GM12891 (cell line): ENCODE measurements at regions not wholly inside any gene's neighbourhood (a gene's known extent, or its start where the extent isn't known, plus 50 kb on each side); places are given as distances from the start of the nearest gene placed in this dataset.
"Not testable (repeated sequence)": the region's sequence is repeated elsewhere in the genome, so short reads cannot be mapped to it uniquely, and the experiment has no call there.

Experiments
- DNase-seq: peaks from one replicate; pipeline ENCODE4 v3.0.0; 2011; ENCODE audit warnings: low spot score; ENCODE audit not compliant: insufficient read length
- FAIRE-seq: peaks from 2 replicates; lab custom pipeline; 2011; peaks lifted over from hg19 to GRCh38; lab: Jason Lieb, UNC
- PAX5 ChIP-seq: IDR thresholded peaks from 2 replicates; pipeline ENCODE4 v1.6.1; 2011; ENCODE audit warnings: low read length, moderate library complexity, mild to moderate bottlenecking; ENCODE audit not compliant: insufficient read depth, severe bottlenecking
- POLR2A ChIP-seq: IDR thresholded peaks from 2 replicates; pipeline ENCODE4 v1.6.1; 2011; ENCODE audit warnings: low read depth, low read length, control low read depth
- POLR2AphosphoS5 ChIP-seq: IDR thresholded peaks from 2 replicates; pipeline ENCODE4 v1.6.1; 2011; ENCODE audit warnings: low read depth, low read length, control low read depth
- POU2F2 ChIP-seq: IDR thresholded peaks from 2 replicates; pipeline ENCODE4 v1.6.1; 2011; ENCODE audit warnings: low read depth, mild to moderate bottlenecking, control low read depth, low read length, moderate library complexity
- SPI1 ChIP-seq: IDR thresholded peaks from 2 replicates; pipeline ENCODE4 v1.6.1; 2011; ENCODE audit warnings: low read depth, low read length, control low read depth
- TAF1 ChIP-seq: IDR thresholded peaks from 2 replicates; pipeline ENCODE4 v1.6.1; 2011; ENCODE audit warnings: low read depth, low read length, control low read depth

DNA sequence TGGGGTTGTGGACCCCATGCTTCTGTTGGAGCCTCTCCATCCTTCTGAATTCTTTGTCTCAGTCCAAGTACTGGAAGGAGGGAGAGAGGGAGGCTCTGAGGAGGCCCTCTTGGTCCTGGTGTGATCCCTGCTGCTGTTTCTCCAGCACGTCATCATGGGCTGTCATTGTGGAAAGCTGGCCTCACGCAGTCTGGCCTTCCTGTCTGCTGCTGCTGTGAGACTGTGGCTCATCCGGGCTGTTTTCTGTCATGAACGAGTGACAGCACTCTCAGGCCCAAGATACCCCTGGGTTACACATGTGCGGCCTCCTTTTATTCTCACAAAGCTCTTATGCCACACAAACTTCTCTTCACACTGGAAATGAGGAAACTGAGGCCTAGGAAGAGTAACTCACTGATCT is 499.3 kb downstream of the CCDC171 start:
- DNase-seq (no peak), FAIRE-seq (no peak)
- TF ChIP-seq SPI1: no peak
- TF ChIP-seq POLR2A: no peak
- TF ChIP-seq PAX5: no peak

DNA sequence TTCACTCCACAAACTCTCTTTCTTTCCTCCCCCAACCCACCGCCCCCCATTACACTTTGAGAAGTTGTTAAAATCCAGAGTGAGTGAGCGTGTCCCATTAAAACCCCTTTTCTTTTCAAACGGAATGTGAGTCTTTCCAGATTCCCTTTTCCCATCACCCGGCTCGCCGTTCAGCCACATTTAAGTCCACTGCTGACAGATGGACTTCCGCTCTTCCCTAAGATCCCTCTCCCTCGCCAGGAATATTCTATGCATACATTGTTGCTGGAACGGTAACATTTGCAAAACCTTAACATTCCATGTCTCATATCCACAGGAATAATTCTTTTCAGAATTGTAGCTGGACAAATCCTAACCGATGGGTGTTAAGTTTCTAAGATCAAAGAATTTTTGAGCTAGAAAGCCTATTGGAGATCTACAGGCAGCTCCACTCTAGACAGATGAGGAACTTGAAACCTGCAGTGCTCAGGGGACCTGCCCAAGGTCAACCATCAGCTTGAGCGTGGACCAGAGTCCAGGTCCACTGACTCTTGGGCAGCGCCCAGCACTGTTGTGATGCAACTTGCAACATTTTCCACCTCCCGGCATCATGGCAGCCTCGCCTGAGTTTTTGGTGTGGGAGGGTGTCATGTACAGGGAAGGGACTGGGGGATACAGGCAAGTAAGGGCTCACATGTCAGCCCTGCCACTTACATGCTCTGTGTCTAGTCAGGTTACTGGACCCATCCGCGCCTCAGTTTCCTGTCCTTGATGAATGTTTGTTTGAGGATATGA is 500.1 kb downstream of the CCDC171 start:
- TF ChIP-seq TAF1 (no peak), POU2F2 (no peak), POLR2A (no peak), SPI1 (no peak), PAX5 (no peak), POLR2AphosphoS5 (no peak)
- DNase-seq: no peak
- no peak for FAIRE-seq

DNA sequence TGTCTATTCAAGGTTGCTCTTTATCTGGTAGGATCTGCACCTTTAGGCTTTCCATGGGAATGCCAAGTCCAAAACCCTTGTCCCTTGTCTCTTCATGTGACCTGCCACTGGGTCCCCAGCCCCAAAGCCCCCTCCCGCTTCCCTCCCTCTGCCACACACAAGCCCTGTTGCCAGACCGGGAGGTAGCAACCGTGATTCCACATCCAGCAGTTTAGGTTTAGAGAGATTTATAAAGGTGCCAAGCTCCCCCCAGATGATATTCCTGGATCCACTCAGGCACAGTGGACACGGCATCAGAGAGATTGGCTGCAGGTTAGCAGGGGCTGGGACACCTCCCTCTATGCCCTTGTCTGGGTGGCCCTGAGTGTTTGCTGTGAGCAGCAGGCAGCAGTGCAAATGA is 504.7 kb downstream of the CCDC171 start:
- DNase-seq (no peak), FAIRE-seq (no peak)
- TF ChIP-seq POU2F2 (no peak), SPI1 (no peak), POLR2A (no peak)

DNA sequence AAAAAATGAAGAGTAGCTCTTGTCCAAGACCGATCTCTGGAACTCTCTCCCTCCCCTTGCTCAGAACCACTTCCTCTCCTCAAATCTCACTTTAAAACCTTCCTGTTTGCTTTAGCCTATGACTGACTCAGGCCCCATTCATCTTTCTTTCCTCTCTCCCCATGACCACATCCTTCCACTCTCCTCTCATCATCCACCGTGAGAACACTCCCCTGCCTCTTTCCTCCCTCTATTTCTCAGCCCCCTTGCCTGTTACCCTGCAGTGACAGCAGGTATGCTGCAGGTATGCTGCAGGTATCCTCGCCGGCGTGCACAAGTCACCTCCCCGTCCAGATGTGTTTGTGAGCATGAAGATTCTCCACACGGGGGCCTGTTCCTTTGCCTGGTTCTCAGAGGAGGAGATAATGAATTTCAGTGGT is 505.3 kb downstream of the CCDC171 start:
- FAIRE-seq: no peak
- TF ChIP-seq PAX5 (no peak), POLR2A (no peak), SPI1 (peak; percentile 65), POLR2AphosphoS5 (no peak)
- no peak for DNase-seq

DNA sequence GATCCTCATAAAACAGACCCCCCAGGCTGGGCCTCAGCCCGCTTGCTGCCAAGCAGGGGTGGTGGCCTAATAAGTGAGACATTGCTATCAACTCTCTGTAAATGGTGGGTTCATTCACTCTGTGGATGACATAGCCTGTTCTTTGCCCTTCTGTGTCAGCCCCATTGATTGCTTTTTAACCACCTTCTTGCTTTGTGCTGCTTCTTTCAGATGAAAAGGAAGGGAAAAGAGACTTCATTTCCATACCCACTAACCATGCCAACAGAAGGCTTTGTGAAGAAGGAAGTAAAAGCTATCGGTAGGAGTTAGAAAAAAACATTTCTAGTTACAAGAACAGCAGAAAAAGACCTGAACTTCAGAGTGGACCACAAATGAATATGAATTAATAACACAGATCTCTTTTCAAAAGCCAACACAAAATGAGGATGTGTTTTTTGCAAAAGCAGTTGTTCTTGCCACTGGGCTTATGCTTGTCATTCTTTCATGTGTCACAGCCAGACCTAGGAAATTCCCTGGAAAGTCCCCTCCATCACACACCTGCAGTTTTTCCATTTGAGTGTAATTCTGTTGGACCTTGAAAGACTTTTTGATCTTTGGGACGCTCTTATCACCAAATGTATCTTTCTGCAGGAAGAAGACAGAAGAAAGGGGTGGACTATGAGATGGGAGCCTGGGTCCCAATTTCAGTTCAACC is 507.7 kb downstream of the CCDC171 start:
- DNase-seq (no peak), FAIRE-seq (peak; percentile 28)
- no peak for TF ChIP-seq POLR2A
- peak; percentile 34; the same call in 1 of the 2 replicates for TF ChIP-seq SPI1
- TF ChIP-seq POU2F2: no peak
- no peak for TF ChIP-seq POLR2AphosphoS5
- TF ChIP-seq TAF1: no peak
- TF ChIP-seq PAX5: no peak

DNA sequence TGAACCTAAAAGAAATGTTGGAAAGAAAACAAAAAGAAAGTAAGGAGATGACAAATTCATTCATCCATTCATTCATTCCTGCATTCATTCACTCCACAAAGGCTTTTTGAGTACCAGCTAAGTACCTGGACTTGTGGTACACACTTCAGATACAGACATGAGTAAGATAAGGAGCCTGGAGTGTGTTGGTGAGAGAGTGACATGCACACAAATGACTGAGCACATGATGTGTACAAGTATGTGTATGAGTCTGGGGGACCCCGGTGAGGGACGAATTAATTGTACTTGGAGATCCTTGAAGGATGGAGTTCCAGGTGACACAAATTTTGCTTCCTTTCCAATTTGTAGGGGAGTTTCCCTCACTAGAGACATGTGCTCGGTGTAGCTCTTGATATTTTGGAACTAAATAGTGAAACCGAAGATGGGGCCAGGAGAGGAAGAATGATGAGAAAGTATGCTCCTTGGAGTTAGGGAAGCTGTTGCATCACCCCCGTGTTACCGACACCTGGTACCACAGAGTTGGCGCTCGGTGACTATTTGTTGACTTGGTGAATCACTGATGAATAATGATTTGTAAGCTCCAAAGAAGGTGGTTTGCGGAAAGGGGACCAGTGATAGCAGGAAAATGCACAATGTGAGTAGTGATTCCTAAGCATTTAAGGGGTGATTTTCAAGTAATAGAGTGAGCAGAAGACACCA is 509.8 kb downstream of the CCDC171 start:
- DNase-seq (no peak), FAIRE-seq (no peak)
- no peak for TF ChIP-seq POLR2AphosphoS5
- no peak for TF ChIP-seq PAX5
- no peak for TF ChIP-seq SPI1
- no peak for TF ChIP-seq POU2F2
- no peak for TF ChIP-seq POLR2A

DNA sequence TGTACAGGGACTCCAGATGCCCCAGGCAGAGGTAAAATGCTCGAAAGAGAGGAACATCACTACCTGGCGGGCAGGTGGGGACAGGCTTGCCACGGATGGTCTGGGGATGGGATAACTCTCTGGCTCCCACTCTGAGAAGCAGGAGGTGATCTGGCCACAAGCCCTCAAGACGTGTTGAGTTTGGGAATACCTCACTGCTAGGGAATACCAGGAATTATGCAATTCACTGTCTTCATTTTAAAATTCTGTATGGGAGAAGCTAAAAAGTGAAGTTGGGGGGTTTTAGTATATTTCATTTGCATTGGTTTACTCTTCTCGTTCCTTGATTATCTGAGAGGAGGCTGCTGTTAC is 510.4 kb downstream of the CCDC171 start:
- TF ChIP-seq POU2F2: no peak
- FAIRE-seq (no peak), DNase-seq (no peak)

DNA sequence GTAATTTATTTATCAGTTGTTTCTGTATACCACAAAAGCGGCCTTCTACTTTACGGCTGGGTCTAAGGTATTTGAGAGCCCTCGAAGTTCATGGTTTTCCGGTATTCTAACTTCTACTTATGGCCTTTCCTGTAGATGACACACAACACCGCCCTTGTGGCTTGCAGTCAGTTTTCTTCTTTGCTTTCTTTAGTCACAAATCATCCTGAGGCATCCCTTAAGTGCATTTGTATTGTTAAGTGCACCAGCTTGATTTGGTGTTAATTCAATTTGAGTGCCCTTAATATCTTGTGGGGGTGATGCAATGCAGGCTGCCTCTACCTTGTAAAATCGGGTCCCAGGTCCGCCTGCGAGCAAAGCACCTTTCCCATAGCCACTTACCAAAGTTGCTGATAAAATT is 511.9 kb downstream of the CCDC171 start:
- DNase-seq: no peak
- no peak for FAIRE-seq
- TF ChIP-seq POLR2A (no peak), POU2F2 (no peak), TAF1 (no peak), SPI1 (no peak), PAX5 (no peak)

DNA sequence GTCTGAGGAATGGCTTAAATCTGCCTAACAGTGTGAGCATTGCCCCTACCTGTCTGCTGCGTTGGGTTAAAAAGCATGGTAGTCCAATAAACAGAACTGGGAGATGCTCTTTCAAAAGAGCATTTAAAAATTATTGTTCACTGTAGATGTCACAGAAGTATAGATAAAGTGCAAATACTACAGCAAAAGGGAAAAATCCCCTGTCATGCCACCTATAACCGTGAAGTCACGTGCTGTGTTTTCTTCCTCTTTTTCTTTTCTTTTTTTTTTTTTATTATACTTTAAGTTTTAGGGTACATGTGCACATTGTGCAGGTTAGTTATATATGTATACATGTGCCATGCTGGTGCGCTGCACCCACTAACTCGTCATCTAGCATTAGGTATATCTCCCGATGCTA is 513.4 kb downstream of the CCDC171 start:
- not testable (repeated sequence) for FAIRE-seq, DNase-seq

DNA sequence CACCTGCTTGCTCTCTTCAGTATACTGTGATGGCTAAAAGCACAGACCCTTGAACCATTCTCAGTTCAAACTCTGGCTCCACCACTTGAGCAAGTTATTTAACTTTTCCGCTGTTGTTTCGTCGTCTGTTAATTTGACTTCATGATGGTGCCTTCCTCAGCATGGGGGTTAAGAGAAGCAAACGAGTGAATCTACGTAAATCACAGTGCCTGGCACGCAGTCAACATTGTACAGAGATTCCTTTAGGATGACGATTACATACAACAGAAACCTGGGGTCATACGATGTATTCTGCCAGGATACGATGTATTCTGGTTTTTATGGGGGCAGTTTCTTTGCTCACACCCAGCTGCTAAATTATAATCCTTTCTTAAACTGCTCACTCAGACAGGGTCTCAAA is 515.6 kb downstream of the CCDC171 start:
- FAIRE-seq (no peak), DNase-seq (no peak)
- no peak for TF ChIP-seq POU2F2
- TF ChIP-seq POLR2A: no peak
- no peak for TF ChIP-seq PAX5
- no peak for TF ChIP-seq TAF1
- TF ChIP-seq SPI1: no peak

DNA sequence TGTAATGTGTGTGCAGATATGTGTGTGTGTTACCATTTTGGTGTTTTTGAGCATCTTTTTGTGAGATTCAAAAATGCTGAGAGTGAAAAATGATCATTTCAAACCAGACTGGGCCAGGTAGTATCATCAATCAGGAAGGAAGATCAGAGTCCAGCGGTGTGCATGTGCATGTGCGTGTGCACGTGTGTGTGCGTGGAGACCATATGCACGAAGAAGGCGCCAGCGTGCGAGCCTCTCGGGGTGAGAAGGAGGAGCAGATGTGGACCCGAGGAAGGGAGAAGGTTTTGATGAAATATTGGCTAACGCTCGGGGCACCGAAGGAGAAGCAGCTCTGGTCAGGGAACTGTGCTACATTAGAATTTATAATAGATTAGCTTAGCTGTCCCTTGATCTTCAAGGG is 516.4 kb downstream of the CCDC171 start:
- FAIRE-seq (no peak), DNase-seq (no peak)
- TF ChIP-seq PAX5 (no peak), SPI1 (no peak), POU2F2 (no peak), POLR2AphosphoS5 (no peak), TAF1 (no peak), POLR2A (no peak)
